Uterus (tissue), 2 donors: ENCODE measurements at regions not wholly inside any gene's neighbourhood (a gene's known extent, or its start where the extent isn't known, plus 50 kb on each side); places are given as distances from the start of the nearest gene placed in this dataset.

Source experiments
- POLR2A ChIP-seq, 2 donors: fragments of 450-650 bp; IDR thresholded peaks; one replicate each; pipeline ENCODE4 v1.6.1; 2016; ENCODE audit warnings: antibody characterized with exemption in 2 of 2, mild to moderate bottlenecking in 1 of 2, moderate library complexity in 1 of 2
- TF ChIP-seq, protein P1 (sequence below), 4 experiments: fragments of 200-600 bp in 2 of 4; fragments of 450-650 bp in 2 of 4; sonication (generic) in 2 of 4; IDR thresholded peaks; one replicate each; pipeline ENCODE4 v1.5.1; 2016 to 2019; ENCODE audit warnings: antibody characterized with exemption in 4 of 4, mild to moderate bottlenecking in 2 of 4, moderate library complexity in 1 of 4

DNA sequence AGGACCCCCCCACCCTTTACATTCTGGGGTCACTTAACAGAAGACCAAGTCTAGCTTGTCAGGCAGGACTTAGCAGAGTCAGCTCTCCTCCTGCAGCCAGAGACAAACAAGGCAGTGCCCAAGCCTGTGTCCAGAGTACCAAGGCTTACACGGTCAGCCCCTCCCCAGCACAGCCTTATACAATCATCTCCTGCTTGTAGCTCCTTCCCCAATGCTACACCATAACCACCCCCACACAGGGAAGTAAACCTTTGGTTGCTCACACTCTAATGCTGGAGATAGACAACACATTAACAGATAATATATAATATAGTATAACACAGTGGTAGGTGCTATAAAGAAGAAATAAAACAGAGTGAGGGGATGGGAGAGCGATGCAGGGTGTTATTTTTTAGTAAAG lies 175.4 kb upstream of the PWP1 start:
- TF ChIP-seq POLR2A (IDR thresholded peaks at IDR 0.05) = no peak
- TF ChIP-seq, protein P1, sequence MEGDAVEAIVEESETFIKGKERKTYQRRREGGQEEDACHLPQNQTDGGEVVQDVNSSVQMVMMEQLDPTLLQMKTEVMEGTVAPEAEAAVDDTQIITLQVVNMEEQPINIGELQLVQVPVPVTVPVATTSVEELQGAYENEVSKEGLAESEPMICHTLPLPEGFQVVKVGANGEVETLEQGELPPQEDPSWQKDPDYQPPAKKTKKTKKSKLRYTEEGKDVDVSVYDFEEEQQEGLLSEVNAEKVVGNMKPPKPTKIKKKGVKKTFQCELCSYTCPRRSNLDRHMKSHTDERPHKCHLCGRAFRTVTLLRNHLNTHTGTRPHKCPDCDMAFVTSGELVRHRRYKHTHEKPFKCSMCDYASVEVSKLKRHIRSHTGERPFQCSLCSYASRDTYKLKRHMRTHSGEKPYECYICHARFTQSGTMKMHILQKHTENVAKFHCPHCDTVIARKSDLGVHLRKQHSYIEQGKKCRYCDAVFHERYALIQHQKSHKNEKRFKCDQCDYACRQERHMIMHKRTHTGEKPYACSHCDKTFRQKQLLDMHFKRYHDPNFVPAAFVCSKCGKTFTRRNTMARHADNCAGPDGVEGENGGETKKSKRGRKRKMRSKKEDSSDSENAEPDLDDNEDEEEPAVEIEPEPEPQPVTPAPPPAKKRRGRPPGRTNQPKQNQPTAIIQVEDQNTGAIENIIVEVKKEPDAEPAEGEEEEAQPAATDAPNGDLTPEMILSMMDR (IDR thresholded peaks at IDR 0.05) = no peak
